Activated T-helper 1 cell treated with anti-CD3 and anti-CD28 coated beads, Interleukin-12 subunit alpha, Interleukin-12 subunit beta, Interleukin-2, Interleukin-4 antibody, amounts not matched to agents 30 ng/mL and 10 ng/mL and 1 ng/mL, durations not matched to agents 14 hours and 24 hours and 36 hours (primary cell): ENCODE measurements at regions not wholly inside any gene's neighbourhood (a gene's known extent, or its start where the extent isn't known, plus 50 kb on each side); places are given as distances from the start of the nearest gene placed in this dataset.
"Not testable (repeated sequence)": the region's sequence is repeated elsewhere in the genome, so short reads cannot be mapped to it uniquely, and the experiment has no call there.

Experiments
- DNase-seq: peaks from one replicate; pipeline ENCODE4 v3.0.0; 2021; ENCODE audit warnings: low spot score
- H3K27ac Mint-ChIP-seq: one replicate; pipeline ENCODE4 v1.8.0; 2021; ENCODE audit warnings: mild to moderate bottlenecking, mixed read lengths
- H3K27me3 Mint-ChIP-seq: one replicate; pipeline ENCODE4 v1.8.0; 2022; ENCODE audit warnings: mild to moderate bottlenecking, moderate library complexity, mixed read lengths; ENCODE audit not compliant: insufficient read depth
- H3K36me3 Mint-ChIP-seq: one replicate; pipeline ENCODE4 v1.8.0; 2021; ENCODE audit warnings: low read depth, mixed read lengths
- H3K4me1 Mint-ChIP-seq: one replicate; pipeline ENCODE4 v1.8.0; 2021; ENCODE audit warnings: low read depth, mixed read lengths
- H3K4me3 Mint-ChIP-seq: one replicate; pipeline ENCODE4 v1.8.0; 2021; ENCODE audit warnings: mild to moderate bottlenecking, moderate library complexity, mixed read lengths
- H3K9me3 Mint-ChIP-seq: one replicate; pipeline ENCODE4 v1.8.0; 2021; ENCODE audit warnings: mixed read lengths
- intact Hi-C: fragments of 100-400 bp; cut with micrococcal nuclease; formaldehyde crosslinking; loops from one replicate; pipeline ENCODE4 v1.15.1; 2024

DNA sequence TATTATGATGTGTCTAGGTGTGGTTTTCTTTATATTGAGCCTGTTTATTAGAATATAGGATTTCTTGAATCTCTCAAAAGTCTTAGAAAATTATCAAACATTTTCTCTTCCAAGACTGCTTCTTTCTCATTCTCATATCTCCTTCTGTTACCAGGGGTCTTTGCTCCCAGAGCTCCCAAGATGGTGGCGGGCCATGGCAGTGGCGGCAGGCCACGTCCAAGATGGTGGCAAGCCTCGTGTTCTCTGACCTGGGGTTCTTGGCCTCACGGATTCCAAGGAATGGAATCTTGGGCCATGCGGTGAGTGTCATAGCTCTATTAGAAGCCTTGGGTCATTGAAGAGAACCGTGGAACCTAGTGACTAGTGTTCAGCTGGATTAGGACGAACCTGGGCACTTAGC is 248.9 kb downstream of the SMARCA2 start:
- H3K36me3 Mint-ChIP-seq = no peaks in the 10 kb centered on the region
- no peaks in the 10 kb centered on the region for H3K9me3 Mint-ChIP-seq
- no peak overlapping the region for H3K27ac Mint-ChIP-seq
- peaks cover 2% of the 10 kb centered on the region for H3K27me3 Mint-ChIP-seq
- intact Hi-C loops = no loop called here
- DNase-seq = no peak
- no peaks in the 10 kb centered on the region for H3K4me1 Mint-ChIP-seq
- no peak overlapping the region for H3K4me3 Mint-ChIP-seq

DNA sequence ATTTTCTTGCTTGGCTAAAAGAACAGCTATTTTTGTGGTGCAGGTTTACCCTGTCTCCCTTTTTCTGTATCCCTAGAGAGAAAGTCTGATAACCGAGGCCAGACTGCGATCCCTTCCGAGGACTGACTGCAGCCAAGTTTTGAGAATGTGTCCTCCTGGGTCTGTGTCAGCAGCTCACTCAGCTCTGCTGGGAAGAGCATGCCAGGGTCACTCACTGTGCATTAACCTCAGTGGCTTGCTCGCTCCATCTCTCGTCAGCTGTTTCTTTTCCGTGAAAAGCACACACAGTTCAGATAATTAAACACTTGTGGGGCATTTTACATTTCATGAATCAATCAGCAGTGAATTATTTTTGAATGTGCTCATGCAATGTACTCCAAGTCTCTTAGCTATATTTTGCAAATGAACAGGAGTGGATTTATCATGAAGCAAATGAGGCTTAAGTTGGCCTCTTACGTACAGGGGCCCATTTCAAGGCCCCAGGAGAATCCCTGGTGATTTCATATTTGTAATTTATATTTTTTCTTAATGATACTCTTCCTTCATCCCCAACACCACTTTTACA is 252.1 kb downstream of the SMARCA2 start:
- H3K9me3 Mint-ChIP-seq = no peaks in the 10 kb centered on the region
- H3K4me1 Mint-ChIP-seq = no peaks in the 10 kb centered on the region
- no peaks in the 10 kb centered on the region for H3K36me3 Mint-ChIP-seq
- H3K27ac Mint-ChIP-seq = no peak overlapping the region
- intact Hi-C loops = no loop called here
- no peak for DNase-seq
- peaks cover 2% of the 10 kb centered on the region for H3K27me3 Mint-ChIP-seq
- H3K4me3 Mint-ChIP-seq = no peak overlapping the region

DNA sequence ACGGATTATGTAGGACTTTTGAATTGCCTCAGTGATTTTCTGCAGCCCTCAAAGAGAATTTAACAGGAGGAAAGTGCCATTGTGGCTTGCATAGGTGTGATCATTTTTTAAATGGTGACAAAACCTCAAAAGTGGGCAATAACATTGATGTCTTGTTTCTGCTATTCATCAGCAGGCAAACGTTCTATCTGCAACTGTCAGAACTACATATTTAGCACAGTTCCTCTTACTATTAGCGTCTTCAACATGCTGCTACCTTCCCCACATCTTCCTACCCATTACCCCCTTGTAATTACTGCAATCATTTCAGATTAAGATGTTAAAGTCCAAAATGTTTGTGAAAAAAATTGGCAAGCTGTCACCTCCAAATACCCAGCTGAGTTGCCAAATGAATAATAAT is 254.6 kb downstream of the SMARCA2 start:
- no peaks in the 10 kb centered on the region for H3K9me3 Mint-ChIP-seq
- no peak overlapping the region for H3K4me3 Mint-ChIP-seq
- no peak overlapping the region for H3K27ac Mint-ChIP-seq
- H3K36me3 Mint-ChIP-seq = no peaks in the 10 kb centered on the region
- H3K4me1 Mint-ChIP-seq = no peaks in the 10 kb centered on the region
- peaks cover 2% of the 10 kb centered on the region for H3K27me3 Mint-ChIP-seq
- DNase-seq = no peak
- intact Hi-C loops = no loop called here

DNA sequence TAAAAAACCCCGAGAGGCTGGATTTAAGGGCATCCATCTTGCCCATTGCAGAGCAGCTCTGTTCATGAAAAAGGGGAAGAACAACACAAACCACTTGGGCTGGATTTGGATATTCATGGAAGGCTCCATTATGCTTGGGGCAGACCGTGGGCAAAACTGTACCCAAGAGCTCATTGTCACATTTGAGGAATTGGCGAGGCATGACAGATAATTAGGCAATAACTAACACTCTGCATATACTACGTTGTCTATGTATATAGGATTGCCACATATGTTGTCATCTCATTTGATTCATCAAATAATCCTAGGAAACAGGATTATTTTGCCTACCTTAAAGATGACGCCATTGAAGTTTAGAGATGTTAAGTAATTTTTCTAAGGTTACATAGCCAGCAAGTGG is 255.4 kb downstream of the SMARCA2 start:
- Mint-ChIP-seq H3K4me3 (no peak overlapping the region), H3K27ac (no peak overlapping the region), H3K9me3 (no peaks in the 10 kb centered on the region), H3K36me3 (no peaks in the 10 kb centered on the region), H3K27me3 (peaks cover 2% of the 10 kb centered on the region), H3K4me1 (no peaks in the 10 kb centered on the region)
- DNase-seq = no peak
- intact Hi-C loops = no loop called here

DNA sequence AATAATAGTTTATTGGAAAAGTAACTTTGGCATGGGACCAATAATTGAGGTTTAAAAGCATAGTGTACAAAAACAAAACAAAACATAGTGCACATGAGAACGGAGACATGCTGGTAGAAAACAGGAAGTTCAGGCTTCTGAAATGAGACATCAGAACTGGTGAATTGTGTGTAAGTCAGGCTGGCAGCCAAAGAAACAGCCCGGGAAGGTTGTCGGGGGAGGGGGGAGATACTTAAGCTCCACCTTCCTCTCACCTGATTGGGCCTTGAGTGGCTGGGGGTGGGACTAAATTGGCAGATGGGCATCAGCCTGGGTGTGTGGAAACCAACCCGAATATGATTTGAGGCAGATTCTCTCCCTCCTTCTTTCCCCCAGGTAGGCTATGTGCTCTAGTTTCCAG is 256.3 kb downstream of the SMARCA2 start:
- no peaks in the 10 kb centered on the region for H3K4me1 Mint-ChIP-seq
- no peaks in the 10 kb centered on the region for H3K36me3 Mint-ChIP-seq
- H3K27ac Mint-ChIP-seq = no peak overlapping the region
- intact Hi-C loops = no loop called here
- H3K9me3 Mint-ChIP-seq = no peaks in the 10 kb centered on the region
- no peak for DNase-seq
- H3K4me3 Mint-ChIP-seq = no peak overlapping the region
- peaks cover 2% of the 10 kb centered on the region for H3K27me3 Mint-ChIP-seq

DNA sequence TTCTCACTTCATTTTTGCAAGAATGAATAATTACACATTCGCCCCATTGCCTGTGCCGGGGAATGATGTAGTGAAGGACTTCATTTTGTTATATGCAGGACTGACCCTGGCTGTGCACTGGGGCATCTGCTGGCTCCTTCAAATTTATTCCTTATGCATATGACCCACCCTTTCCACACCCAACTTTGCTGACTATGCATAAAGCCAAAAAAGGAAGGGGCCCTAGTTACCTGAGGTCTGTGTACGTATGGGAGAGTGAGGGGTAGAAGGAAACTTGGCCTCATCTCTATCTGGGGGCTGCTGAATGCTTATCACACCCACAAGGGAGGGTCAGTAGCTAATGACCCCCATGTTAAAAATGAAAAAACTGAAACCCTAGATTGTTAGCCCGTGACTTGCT is 259.6 kb downstream of the SMARCA2 start:
- Mint-ChIP-seq H3K36me3 (no peaks in the 10 kb centered on the region), H3K27me3 (peaks cover 2% of the 10 kb centered on the region), H3K4me1 (no peaks in the 10 kb centered on the region), H3K4me3 (no peak overlapping the region), H3K9me3 (no peaks in the 10 kb centered on the region), H3K27ac (no peak overlapping the region)
- no peak for DNase-seq
- intact Hi-C loops = no loop called here

DNA sequence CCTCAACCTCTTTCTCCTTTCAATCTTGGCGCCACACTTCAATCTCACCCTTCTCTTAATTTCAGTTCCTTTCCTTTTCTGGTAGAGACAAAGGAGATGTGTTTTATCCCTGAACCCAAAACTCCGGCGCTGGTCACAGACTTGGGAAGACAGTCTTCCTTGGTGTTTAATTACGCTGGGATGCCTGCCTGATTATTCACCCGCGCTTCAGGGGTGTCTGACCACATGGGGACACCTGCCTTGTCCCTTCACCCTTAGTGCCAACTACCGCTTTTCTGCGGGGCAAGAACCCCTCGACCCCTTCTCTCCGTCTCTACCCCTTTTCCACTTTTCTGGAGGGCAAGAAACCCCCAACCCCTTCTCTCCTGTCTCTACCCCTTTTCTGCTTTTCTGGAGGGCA is 261.1 kb downstream of the SMARCA2 start:
- Mint-ChIP-seq H3K27ac (no peak overlapping the region), H3K27me3 (no peaks in the 10 kb centered on the region), H3K4me1 (no peaks in the 10 kb centered on the region), H3K36me3 (no peaks in the 10 kb centered on the region), H3K9me3 (no peaks in the 10 kb centered on the region), H3K4me3 (no peak overlapping the region)
- DNase-seq = no peak
- intact Hi-C loops = no loop called here

DNA sequence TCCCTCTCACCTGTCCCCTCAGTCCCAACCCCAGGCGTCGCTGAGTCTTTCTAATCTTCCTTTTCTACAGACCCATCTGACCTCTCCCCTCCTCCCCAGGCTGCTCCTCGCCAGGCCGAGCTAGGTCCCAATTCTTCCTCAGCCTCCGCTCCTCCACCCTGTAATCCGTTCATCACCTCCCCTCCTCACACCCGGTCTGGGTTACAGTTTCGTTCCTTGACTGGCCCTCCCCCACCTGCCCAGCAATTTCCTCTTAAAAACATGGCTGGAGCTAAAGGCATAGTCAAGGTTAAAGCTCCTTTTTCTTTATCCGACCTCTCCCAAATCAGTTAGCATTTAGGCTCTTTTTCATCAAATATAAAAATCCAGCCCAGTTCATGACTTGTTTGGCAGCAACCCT is 262.0 kb downstream of the SMARCA2 start:
- H3K4me1 Mint-ChIP-seq, H3K9me3 Mint-ChIP-seq, H3K36me3 Mint-ChIP-seq, H3K27me3 Mint-ChIP-seq, H3K27ac Mint-ChIP-seq, H3K4me3 Mint-ChIP-seq, intact Hi-C loops, DNase-seq: not testable (repeated sequence)

DNA sequence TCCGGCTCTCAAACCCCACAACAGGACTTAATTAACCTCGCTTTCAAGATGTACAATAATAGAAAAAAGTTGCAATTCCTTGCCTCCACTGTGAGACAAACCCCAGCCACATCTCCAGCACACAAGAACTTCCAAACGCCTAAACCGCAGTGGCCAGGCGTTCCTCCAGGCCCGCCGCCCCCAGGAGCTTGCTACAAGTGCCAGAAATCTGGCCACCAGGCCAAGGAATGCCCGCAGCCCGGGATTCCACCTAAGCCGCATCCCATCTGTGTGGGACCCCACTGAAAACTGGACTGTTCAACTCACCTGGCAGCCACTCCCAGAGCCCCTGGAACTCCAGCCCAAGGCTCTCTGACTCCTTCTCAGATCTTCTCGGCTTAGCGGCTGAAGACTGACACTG is 262.5 kb downstream of the SMARCA2 start:
- intact Hi-C loops, H3K27ac Mint-ChIP-seq: not testable (repeated sequence)

DNA sequence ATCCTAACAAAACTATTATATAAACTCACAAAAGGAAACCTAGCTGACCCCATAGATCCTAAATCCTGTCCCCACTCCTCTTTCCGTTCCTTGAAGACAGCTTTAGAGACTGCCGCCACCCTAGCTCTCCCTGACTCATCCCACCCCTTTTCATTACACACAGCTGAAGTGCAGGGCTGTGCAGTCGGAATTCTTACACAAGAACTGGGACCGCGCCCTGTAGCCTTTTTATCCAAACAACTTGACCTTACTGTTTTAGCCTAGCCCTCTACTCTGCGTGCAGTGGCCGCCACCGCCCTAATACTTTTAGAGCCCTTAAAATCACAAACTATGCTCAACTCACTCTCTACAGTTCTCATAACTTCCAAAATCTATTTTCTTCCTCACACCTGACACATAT is 264.0 kb downstream of the SMARCA2 start:
- H3K4me1 Mint-ChIP-seq, DNase-seq, H3K36me3 Mint-ChIP-seq, H3K9me3 Mint-ChIP-seq, intact Hi-C loops, H3K27me3 Mint-ChIP-seq, H3K27ac Mint-ChIP-seq, H3K4me3 Mint-ChIP-seq: not testable (repeated sequence)

More for the DNA sequence above, 262.5 kb downstream of the SMARCA2 start:
- H3K4me1 Mint-ChIP-seq, H3K4me3 Mint-ChIP-seq, H3K27me3 Mint-ChIP-seq, H3K9me3 Mint-ChIP-seq, DNase-seq, H3K36me3 Mint-ChIP-seq: not testable (repeated sequence)

DNA sequence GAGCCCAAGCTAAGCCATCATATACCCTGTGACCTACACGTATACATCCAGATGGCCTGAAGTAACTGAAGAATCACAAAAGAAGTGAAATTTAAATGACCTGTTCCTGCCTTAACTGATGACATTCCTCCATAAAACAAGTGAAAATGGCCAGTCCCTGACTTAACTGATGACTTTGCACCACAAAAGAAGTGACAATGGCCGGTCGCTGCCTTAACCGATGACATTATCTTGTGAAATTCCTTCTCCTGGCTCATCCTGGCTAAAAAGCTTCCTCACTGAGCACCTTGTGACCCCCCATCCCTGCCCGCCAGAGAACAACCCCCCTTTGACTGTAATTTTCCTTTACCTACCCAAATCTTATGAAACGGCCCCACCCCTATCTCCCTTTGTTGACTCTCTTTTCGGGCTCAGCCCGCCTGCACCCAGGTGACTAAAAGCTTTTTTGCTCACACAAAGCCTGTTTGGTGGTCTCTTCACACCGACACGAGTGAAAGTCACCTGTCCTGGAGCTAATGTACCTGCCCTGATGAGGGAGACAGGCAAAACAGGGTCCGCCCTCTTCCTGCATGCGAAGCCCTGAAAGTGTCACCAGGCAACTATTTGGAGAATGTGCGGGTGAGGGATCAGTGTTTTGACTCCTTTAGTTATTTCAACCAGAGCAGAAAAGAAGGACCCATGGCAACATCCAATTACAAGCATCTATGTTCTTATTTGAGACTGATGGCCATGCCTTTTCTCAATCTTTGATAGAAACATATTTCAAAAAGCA is 266.1 kb downstream of the SMARCA2 start:
- H3K9me3 Mint-ChIP-seq = no peaks in the 10 kb centered on the region
- intact Hi-C loops = no loop called here
- H3K27me3 Mint-ChIP-seq = no peaks in the 10 kb centered on the region
- H3K4me1 Mint-ChIP-seq = no peaks in the 10 kb centered on the region
- no peak for DNase-seq
- H3K4me3 Mint-ChIP-seq = no peak overlapping the region
- H3K27ac Mint-ChIP-seq = no peak overlapping the region
- H3K36me3 Mint-ChIP-seq = no peaks in the 10 kb centered on the region

DNA sequence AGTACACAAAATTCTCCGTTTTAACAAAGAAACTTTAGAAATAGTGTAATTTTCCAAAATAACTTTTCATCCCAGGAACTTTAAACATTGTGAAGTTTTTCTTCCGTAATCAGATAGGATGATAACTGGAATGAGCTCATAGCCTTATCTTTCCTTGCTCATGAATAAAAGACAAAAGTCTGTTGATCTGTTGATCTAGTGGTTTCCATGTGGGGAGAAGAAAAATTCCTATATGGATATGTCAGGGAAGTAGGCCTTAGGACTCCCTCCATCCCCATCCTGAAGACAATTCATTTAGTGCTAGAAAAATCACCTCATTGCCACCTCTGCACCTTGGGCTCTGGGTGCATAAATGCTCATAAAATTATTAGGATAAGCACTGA is 266.6 kb downstream of the SMARCA2 start:
- H3K9me3 Mint-ChIP-seq = no peaks in the 10 kb centered on the region
- no peak overlapping the region for H3K27ac Mint-ChIP-seq
- no peak for DNase-seq
- H3K4me3 Mint-ChIP-seq = no peak overlapping the region
- no peaks in the 10 kb centered on the region for H3K4me1 Mint-ChIP-seq
- H3K36me3 Mint-ChIP-seq = no peaks in the 10 kb centered on the region
- H3K27me3 Mint-ChIP-seq = no peaks in the 10 kb centered on the region
- intact Hi-C loops = no loop called here

DNA sequence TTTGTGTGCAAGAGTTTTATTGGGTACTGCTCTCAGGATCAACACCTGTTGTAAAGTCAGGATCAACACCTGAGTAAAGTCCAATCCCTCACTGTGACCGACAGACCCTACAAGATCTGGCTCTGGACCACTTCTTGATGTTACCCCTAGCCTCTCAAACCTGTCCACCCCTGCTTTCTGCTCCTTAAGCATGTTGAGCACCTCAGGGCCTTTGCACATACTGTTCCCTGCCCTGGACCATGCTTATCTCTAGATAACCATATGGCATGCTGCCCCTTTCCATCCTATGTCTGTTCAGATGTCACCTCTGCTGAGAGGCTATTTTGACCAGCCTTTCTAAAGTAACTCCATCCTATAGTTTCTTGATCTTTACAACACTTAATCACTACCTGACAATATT is 269.6 kb downstream of the SMARCA2 start:
- no peak for DNase-seq
- no peak overlapping the region for H3K27ac Mint-ChIP-seq
- no peaks in the 10 kb centered on the region for H3K27me3 Mint-ChIP-seq
- no peaks in the 10 kb centered on the region for H3K9me3 Mint-ChIP-seq
- H3K4me3 Mint-ChIP-seq = no peak overlapping the region
- no peaks in the 10 kb centered on the region for H3K36me3 Mint-ChIP-seq
- no peaks in the 10 kb centered on the region for H3K4me1 Mint-ChIP-seq
- intact Hi-C loops = no loop called here
